MV-4-11 (cell line): ENCODE measurements at regions not wholly inside any gene's neighbourhood (a gene's known extent, or its start where the extent isn't known, plus 50 kb on each side); places are given as distances from the start of the nearest gene placed in this dataset.
A peak's percentile ranks its signal among the peaks of the same experiment; 100 is the strongest.
"Not testable (repeated sequence)": the region's sequence is repeated elsewhere in the genome, so short reads cannot be mapped to it uniquely, and the experiment has no call there.

ENCODE experiments used
- DNase-seq: peaks from one replicate; lab custom pipeline; 2025; lab: John Stamatoyannopoulos, UW

GRCh38 chr9:102362470-102363132 is 624.2 kb upstream of the GRIN3A start:
- DNase-seq: no peak

- DNase-seq: no peak
Observed at GRCh38 chr9:102360846-102361245, 622.4 kb upstream of the GRIN3A start.

GRCh38 chr9:102355982-102356381 is 617.5 kb upstream of the GRIN3A start:
- no peak for DNase-seq

DNA sequence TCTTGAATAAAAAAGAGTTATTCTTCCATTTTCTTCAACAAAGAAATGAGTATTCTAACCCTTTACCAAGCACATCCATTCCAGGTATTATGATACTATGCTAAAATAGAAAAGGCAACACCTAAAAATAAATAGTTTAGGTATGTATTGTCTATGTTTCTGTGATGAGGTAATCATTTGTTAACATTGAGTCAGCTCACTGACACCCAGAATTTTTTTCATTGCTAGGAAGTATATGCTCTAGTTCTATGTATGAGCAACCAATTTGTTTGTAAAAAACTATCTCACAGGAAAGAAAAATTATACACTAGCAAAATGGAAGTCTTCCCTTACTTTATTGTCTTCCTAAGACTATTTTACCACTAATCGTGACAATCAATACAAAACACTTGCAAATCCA is 615.6 kb upstream of the GRIN3A start:
- DNase-seq: no peak

DNA sequence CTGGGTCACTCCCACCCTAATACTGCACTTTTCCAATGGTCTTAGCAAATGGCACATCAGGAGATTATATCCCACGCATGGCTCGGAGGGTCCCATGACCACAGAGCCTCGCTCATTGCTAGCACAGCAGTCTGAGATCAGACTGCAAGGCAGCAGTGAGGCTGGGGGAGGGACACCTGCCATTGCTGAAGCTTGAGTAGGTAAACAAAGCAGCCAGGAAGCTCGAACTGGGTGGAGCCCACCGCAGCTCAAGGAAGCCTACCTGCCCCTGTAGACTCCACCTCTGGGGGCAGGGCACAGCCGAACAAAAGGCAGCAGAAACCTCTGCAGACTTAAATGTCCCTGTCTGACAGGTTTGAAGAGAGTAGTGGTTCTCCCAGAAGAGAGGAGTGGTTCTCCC is 599.0 kb upstream of the GRIN3A start:
- not testable (repeated sequence) for DNase-seq

GRCh38 chr9:102309379-102309778 is 570.9 kb upstream of the GRIN3A start:
- DNase-seq: no peak

DNA sequence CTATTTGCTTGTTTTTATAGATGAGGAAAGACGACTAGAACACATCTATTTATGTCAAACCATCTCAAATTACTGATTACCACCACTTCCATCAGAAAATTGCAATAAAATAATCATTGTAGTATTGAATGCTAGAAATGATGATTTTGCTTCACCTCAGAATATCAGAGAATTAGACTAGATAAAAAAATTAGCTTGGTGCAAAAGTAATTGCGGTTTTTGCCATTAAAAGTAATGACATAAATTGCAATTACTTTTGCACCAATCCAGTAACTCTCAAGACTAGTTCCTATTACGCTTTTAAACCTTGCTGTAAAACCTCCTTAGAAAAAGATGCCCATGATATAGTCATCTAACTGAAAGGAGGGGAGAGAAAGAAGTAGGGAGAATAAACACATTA is 556.7 kb upstream of the GRIN3A start:
- DNase-seq: no peak

GRCh38 chr9:102273952-102274351 is 535.5 kb upstream of the GRIN3A start:
- DNase-seq: no peak

- DNase-seq: no peak
Observed at GRCh38 chr9:102253099-102253498, 514.7 kb upstream of the GRIN3A start.

DNA sequence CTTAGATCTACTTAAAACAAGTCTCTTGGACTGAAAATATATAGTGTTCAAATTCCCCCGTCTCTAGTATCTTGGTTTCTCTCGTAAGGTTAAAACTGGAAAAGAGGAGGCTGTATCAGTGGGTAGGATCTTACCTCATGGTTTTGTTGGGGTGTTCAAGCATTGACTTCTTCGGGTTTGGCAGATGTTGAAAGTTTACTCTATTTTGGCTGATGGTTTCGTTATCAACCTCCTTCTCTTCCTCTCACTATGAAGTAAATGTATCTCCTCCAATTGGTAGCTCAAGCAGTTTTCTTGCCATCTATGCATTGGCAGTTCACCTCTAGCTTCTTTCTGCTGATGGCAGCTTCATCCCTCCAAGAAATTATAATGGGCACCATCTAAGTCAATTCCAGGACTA is 506.5 kb upstream of the GRIN3A start:
- DNase-seq: no peak

- no peak for DNase-seq
Observed at GRCh38 chr9:102237520-102237919, 499.1 kb upstream of the GRIN3A start.

GRCh38 chr9:102237094-102237493 is 498.6 kb upstream of the GRIN3A start:
- peak; percentile 70 for DNase-seq

- DNase-seq: not testable (repeated sequence)
Observed at GRCh38 chr9:102227416-102227815, 489.0 kb upstream of the GRIN3A start.

DNA sequence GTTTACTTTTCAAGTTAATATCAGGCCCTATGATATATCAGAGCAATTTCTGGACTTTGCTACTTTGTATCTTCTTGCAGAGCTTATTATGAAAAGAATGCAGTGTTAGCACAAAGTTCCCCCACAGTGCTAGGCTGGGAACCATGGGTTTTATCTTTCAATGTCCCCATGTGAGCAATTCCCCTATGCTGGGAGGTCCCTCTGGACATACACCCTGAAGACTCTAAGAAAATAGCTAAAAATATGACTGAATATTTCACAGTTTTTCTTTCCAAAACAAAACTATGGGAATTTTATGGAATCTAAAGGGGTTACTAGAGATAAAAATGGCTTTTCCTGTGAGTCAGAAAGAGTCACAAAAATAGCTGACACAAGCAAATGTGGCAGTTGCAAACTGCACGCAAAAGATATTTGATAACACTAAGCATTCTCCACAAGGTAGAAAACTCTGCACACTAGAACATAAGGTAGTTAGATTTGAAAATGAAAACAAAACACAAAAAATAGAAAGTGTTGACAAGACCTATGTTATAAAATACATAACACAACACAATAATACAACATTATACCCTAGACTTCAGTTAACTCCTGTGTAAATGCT is 487.5 kb upstream of the GRIN3A start:
- no peak for DNase-seq

- DNase-seq: not testable (repeated sequence)
Observed at GRCh38 chr9:102223320-102224136, 485.1 kb upstream of the GRIN3A start.

DNA sequence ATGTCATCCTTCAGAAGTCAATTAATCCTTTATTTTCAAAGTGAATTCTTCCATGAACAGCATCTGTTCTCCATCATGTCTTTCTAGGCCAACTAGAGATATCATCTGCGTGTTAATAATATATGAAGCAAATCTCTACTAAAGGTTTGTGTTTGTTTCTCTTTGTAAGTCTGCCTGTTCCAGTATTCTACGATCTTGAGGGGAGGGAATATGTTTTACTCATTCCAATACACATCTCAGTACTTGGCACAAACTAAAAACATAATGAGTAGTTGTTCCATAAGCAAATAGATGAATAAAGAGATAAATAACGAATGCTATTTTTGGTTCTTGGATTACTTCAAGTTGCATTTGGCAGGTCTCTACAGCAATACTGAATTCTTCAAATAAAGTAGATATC is 470.7 kb upstream of the GRIN3A start:
- no peak for DNase-seq

DNA sequence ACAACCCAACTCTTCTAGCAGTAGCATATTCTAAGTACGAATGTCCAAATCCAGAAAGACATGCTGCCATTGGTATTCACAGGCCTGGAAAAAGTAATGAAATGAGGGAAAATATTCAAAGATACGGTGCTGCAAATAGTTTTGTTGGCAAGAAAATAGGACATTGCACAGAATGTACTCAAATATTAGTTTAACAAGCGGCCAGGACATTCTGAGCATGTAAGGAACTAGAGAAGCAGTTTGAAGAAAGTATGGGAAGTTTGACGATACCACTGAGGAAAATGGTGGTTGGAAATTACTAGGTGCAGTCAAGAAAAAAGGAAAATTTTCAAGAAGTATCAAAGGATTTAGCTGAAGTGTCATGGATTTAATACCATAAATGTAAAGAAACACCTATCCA is 468.0 kb upstream of the GRIN3A start:
- no peak for DNase-seq

- no peak for DNase-seq
Observed at GRCh38 chr9:102205251-102205650, 466.8 kb upstream of the GRIN3A start.

DNA sequence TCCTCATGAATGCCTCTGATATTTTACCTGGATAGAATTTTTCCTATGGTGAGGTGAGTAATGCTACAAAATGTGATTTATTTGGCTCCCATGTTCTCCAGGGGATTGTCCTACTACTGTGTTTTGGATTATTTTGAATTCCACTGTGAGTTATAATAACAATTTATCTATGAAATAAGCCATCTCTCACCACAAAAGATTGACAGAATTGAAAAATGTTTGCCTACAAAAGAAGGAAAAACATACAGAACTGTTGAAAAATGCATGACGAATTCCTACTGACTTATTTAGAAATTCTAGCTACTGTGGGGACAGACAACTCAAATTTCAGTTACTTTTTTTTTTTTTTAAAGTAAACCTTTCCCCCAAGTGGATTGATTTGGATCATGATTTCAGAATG is 463.7 kb upstream of the GRIN3A start:
- DNase-seq: no peak

GRCh38 chr9:102185962-102186361 is 447.5 kb upstream of the GRIN3A start:
- DNase-seq: no peak

- DNase-seq: no peak
Observed at GRCh38 chr9:102185371-102185770, 446.9 kb upstream of the GRIN3A start.

GRCh38 chr9:102178811-102179210 is 440.4 kb upstream of the GRIN3A start:
- DNase-seq: no peak

DNA sequence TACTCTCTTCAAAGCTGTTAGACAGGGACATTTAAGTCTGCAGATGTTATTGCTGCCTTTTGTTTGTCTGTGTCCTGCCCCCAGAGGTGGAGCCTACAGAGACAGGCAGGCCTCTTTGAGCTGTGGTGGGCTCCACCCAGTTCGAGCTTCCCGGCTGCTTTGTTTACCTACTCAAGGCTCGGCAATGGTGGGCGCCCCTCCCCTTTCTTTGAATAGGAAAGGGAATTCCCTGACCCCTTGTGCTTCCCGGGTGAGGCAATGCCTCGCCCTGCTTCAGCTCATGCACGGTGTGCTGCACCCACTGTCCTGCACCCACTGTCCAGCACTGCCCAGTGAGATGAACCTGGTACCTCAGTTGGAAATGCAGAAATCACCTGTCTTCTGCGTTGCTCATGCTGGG is 435.8 kb upstream of the GRIN3A start:
- not testable (repeated sequence) for DNase-seq
